AG04450 (cell line): ENCODE measurements at regions not wholly inside any gene's neighbourhood (a gene's known extent, or its start where the extent isn't known, plus 50 kb on each side); places are given as distances from the start of the nearest gene placed in this dataset.

Experiments
- CTCF ChIA-PET: fragments of 300-600, 350-600 bp; formaldehyde crosslinking; extraction: SDS; loops from one replicate; lab custom pipeline; 2022; ENCODE audit warnings: antibody characterized with exemption, inconsistent platforms; lab: Charles Lee
- POLR2A ChIA-PET: fragments of 350-600 bp; formaldehyde crosslinking; extraction: SDS; loops from one replicate; lab custom pipeline; 2021; ENCODE audit warnings: antibody characterized with exemption, inconsistent platforms; lab: Yijun Ruan, JAX
- DNase-seq: peaks from one replicate; pipeline ENCODE4 v3.0.0-alpha.2; 2011; ENCODE audit warnings: low read depth, low spot score
- H3K27ac ChIP-seq: one replicate; pipeline ENCODE4 v1.5.1; 2012; ENCODE audit warnings: low read depth, low read length, control low read depth
- H3K27me3 ChIP-seq: one replicate; pipeline ENCODE4 v1.6.0; 2012; ENCODE audit warnings: low read length; ENCODE audit not compliant: control insufficient read depth, insufficient read depth
- H3K4me3 ChIP-seq: 2 replicates; pipeline ENCODE4 v1.5.1; 2011; ENCODE audit warnings: mild to moderate bottlenecking, low read depth, low read length, control low read depth
- H3K9me3 ChIP-seq: 2 replicates; pipeline ENCODE4 v1.5.1; 2012; ENCODE audit warnings: low read length; ENCODE audit not compliant: control insufficient read depth, insufficient read depth
- CTCF ChIP-seq: IDR thresholded peaks from 2 replicates; pipeline ENCODE4 v1.5.1; 2011; ENCODE audit warnings: low read depth, low read length, control low read depth, inconsistent platforms

DNA sequence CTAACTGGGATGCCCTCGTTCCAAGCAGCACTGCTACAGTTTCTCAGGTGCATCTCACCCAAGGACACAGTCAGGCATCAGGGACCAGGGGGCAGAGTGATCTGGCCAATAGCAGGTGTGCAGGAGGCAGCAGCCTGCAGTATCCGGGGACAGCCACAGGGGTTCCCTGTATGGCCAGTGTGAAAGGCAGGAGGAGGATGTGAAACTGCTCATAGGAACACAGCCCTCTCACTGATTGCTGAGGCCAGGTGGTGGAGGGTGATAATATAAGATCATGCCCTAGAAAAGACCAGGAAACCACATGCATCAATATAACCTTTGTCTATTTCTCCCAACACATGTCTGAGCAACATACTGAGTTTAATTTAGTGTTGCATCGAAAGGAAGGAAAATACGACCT is 112.7 kb upstream of the TACR1 start:
- Histone ChIP-seq H3K27ac (no peak overlapping the region), H3K4me3 (no peak overlapping the region), H3K9me3 (no peaks in the 10 kb centered on the region), H3K27me3 (no peaks in the 10 kb centered on the region)
- no peak for DNase-seq
- ChIA-PET CTCF (interaction anchor here (1.0 kb wide), 1 partner anchor 19 kb away, joined by 3 read pairs; no protein-coding TSS in a partner anchor), POLR2A (no interaction called here)
- TF ChIP-seq CTCF = no peak

GRCh38 chr2:75311521-75311920 is 112.2 kb upstream of the TACR1 start:
- DNase-seq = no peak
- ChIA-PET CTCF (interaction anchor here (1.0 kb wide), 1 partner anchor 19 kb away, joined by 3 read pairs; no protein-coding TSS in a partner anchor), POLR2A (no interaction called here)

DNA sequence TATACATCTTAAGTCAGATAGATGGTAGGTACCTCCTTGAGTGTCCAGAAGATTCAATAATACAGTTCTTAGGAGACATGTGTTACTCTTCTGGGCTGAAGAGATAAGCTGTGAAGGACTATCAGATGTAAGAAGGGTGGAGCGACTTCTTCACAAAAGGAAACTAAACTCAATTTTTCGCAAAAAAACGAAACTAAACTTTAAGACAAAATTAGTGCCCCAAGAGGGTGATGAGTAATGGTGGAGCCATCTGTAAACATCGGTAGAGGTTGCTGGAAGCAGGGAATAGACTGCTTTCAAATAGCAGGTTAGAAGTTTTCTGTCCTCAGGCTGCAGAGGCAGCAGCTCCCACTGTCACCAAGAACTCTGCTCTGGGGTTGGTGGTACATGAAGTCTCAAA is 111.6 kb upstream of the TACR1 start:
- Histone ChIP-seq H3K27me3 (no peaks in the 10 kb centered on the region), H3K4me3 (no peak overlapping the region), H3K27ac (no peak overlapping the region), H3K9me3 (no peaks in the 10 kb centered on the region)
- TF ChIP-seq CTCF = no peak
- ChIA-PET CTCF (interaction anchor here (0.7 kb wide), 1 partner anchor 193 kb away, joined by 3 read pairs; no protein-coding TSS in a partner anchor), POLR2A (interaction anchor here (0.6 kb wide), 1 partner anchor 44 kb away, joined by 7 read pairs; no protein-coding TSS in a partner anchor)
- no peak for DNase-seq

More at GRCh38 chr2:75311521-75311920, 112.2 kb upstream of the TACR1 start:
- Histone ChIP-seq H3K9me3 (no peaks in the 10 kb centered on the region), H3K4me3 (no peak overlapping the region), H3K27ac (no peak overlapping the region), H3K27me3 (no peaks in the 10 kb centered on the region)
- TF ChIP-seq CTCF = no peak

DNA sequence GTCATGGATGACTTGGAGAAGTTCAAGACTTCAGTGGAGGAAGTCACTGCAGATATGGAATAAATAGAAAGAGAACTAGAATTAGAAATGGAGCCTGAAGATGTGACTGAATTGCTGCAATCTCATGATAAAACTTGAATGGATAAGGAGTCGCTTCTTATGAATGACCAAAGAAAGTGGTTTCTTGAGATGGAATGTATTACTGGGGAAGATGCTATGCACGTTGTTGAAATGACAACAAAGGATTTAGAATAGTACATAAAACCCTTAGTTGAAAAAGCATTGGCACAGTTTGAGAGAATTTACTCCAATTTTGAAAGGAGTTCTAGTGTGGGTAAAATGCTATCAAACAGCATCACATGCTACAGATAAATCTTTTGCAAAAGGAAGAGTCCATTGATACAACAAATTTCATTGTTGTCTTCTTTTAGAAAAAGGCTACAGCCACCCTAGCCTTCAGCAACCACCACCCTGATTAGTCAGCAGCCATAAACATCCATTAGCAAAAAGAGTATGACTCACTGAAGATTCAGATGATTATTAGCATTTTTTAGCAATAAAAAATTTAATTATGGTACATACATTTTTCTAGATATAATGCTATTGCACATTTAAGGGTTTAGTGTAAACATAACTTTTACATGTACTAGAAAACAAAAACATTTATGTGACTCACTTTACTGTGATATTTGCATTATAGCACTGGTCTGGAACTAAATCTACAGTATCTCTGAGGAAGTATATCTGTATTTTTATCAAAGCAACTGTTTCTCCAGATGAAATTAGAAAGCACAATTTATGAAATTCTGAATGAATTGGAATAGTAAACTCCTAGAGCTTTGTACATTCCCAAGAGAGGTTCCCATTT is 110.5 kb upstream of the TACR1 start:
- POLR2A ChIA-PET = interaction anchor here (0.6 kb wide), 1 partner anchor 809 kb away, joined by 5 read pairs; no protein-coding TSS in a partner anchor
- no peak for DNase-seq
- Histone ChIP-seq H3K9me3 (no peaks in the 10 kb centered on the region), H3K27ac (no peak overlapping the region), H3K4me3 (no peak overlapping the region), H3K27me3 (no peaks in the 10 kb centered on the region)
- no peak for TF ChIP-seq CTCF
- CTCF ChIA-PET = no interaction called here

GRCh38 chr2:75303227-75303626 is 103.9 kb upstream of the TACR1 start:
- ChIA-PET POLR2A (no interaction called here), CTCF (no interaction called here)
- no peaks in the 10 kb centered on the region for H3K9me3 ChIP-seq
- no peak overlapping the region for H3K4me3 ChIP-seq
- no peak for TF ChIP-seq CTCF
- no peak for DNase-seq
- no peaks in the 10 kb centered on the region for H3K27me3 ChIP-seq
- no peak overlapping the region for H3K27ac ChIP-seq
